ENCODE measurements at regions not wholly inside any gene's neighbourhood (a gene's known extent, or its start where the extent isn't known, plus 50 kb on each side); places are given as distances from the start of the nearest gene placed in this dataset.
"Not testable (repeated sequence)": the region's sequence is repeated elsewhere in the genome, so short reads cannot be mapped to it uniquely, and the experiment has no call there.

GRCh38 chr14:53714495-53715192 lies 242.0 kb downstream of the BMP4 start (continued):
- TF ChIP-seq USF2 (IDR thresholded peaks at IDR 0.05; ENCODE audit: borderline replicate concordance, low read depth, low read length): no peak
- TF ChIP-seq GATA2 (CRISPR knock-in tag; IDR thresholded peaks at IDR 0.05): no peak
- no peak for TF ChIP-seq FOSL2 (IDR thresholded peaks at IDR 0.05; ENCODE audit: borderline replicate concordance, low read depth)
- TF ChIP-seq SMC3 (IDR thresholded peaks at IDR 0.05; ENCODE audit: low read depth, low read length): no peak
- no peak for TF ChIP-seq RXRA (IDR thresholded peaks at IDR 0.05; ENCODE audit: borderline replicate concordance, low read depth)
- no peak for TF ChIP-seq SIN3A (IDR thresholded peaks at IDR 0.05; ENCODE audit: borderline replicate concordance, low read depth, low read length)
- no peak for TF ChIP-seq YY1 (IDR thresholded peaks at IDR 0.05; ENCODE audit: low read depth)
- TF ChIP-seq TEAD4 (IDR thresholded peaks at IDR 0.05; ENCODE audit: borderline replicate concordance, insufficient read depth): no peak
- no peak for TF ChIP-seq JUND (IDR thresholded peaks at IDR 0.05)
- TF ChIP-seq RCOR1 (IDR thresholded peaks at IDR 0.05; ENCODE audit: low read length): no peak
- no peak for TF ChIP-seq NFIC (IDR thresholded peaks at IDR 0.05; ENCODE audit: borderline replicate concordance)
- TF ChIP-seq MXI1 (IDR thresholded peaks at IDR 0.05; ENCODE audit: low read depth, low read length): no peak

GRCh38 chr14:53712901-53713300 lies 243.7 kb downstream of the BMP4 start:
- H2AFZ ChIP-seq (ENCODE audit: low read depth); H3K9me3 ChIP-seq; H4K20me1 ChIP-seq (ENCODE audit: insufficient read depth); H3K4me2 ChIP-seq; H3K4me1 ChIP-seq (ENCODE audit: control insufficient read depth in 1 of 2, insufficient read depth in 2 of 2, low read depth in 1 of 2, low read length in 1 of 2); H3K9ac ChIP-seq; CTCF ChIA-PET; DNase-seq; H3K27ac ChIP-seq (ENCODE audit: low read depth in 2 of 2, low read length in 1 of 2); H3K79me2 ChIP-seq (ENCODE audit: insufficient read depth); H3F3A ChIP-seq (replicated peaks; ENCODE audit: insufficient read depth); H3K4me3 ChIP-seq (ENCODE audit: low read depth in 2 of 2, low read length in 1 of 2); H3K9me2 ChIP-seq; H3K36me3 ChIP-seq (replicated peaks in 1 of 2; ENCODE audit: control insufficient read depth in 1 of 2, insufficient read depth in 2 of 2, low read length in 1 of 2); H3K27me3 ChIP-seq (ENCODE audit: insufficient read depth); POLR2A ChIA-PET: not testable (repeated sequence)
- WGBS (ENCODE audit: low lambda C conversion rate): 9% methylated on average over 3 of the region's 3 CpGs

GRCh38 chr14:53711205-53711604 lies 245.4 kb downstream of the BMP4 start:
- ChIA-PET POLR2A (no interaction called here), CTCF (no interaction called here)
- DNase-seq: no peak
- Histone ChIP-seq H3K27me3 (ENCODE audit: insufficient read depth) (no peaks in the 10 kb centered on the region), H3K9me3 (no peaks in the 10 kb centered on the region), H2AFZ (ENCODE audit: low read depth) (no peak overlapping the region), H3K9me2 (no peaks in the 10 kb centered on the region), H3K36me3 (replicated peaks in 1 of 2; ENCODE audit: control insufficient read depth in 1 of 2, insufficient read depth in 2 of 2, low read length in 1 of 2) (no peaks in the 10 kb centered on the region), H3K9ac (no peak overlapping the region), H4K20me1 (ENCODE audit: insufficient read depth) (no peaks in the 10 kb centered on the region), H3K79me2 (ENCODE audit: insufficient read depth) (no peaks in the 10 kb centered on the region), H3K4me1 (ENCODE audit: control insufficient read depth in 1 of 2, insufficient read depth in 2 of 2, low read depth in 1 of 2, low read length in 1 of 2) (no peaks in the 10 kb centered on the region), H3K27ac (ENCODE audit: low read depth in 2 of 2, low read length in 1 of 2) (no peak overlapping the region), H3F3A (replicated peaks; ENCODE audit: insufficient read depth) (no peaks in the 10 kb centered on the region), H3K4me2 (no peak overlapping the region), H3K4me3 (ENCODE audit: low read depth in 2 of 2, low read length in 1 of 2) (no peak overlapping the region)
- 11% methylated on average over 4 of the region's 4 CpGs for WGBS (ENCODE audit: low lambda C conversion rate)
- TF ChIP-seq TCF12 (IDR thresholded peaks at IDR 0.05): no peak
- TF ChIP-seq JUND (IDR thresholded peaks at IDR 0.05): no peak
- TF ChIP-seq MXI1 (IDR thresholded peaks at IDR 0.05; ENCODE audit: low read depth, low read length): no peak
- TF ChIP-seq TEAD4 (IDR thresholded peaks at IDR 0.05; ENCODE audit: borderline replicate concordance, insufficient read depth): no peak
- no peak for TF ChIP-seq SMC3 (IDR thresholded peaks at IDR 0.05; ENCODE audit: low read depth, low read length)
- no peak for TF ChIP-seq YY1 (IDR thresholded peaks at IDR 0.05; ENCODE audit: low read depth)
- TF ChIP-seq RCOR1 (IDR thresholded peaks at IDR 0.05; ENCODE audit: low read length): no peak
- TF ChIP-seq FOXM1 (IDR thresholded peaks at IDR 0.05; ENCODE audit: low read depth): no peak
- TF ChIP-seq FOXJ3 (CRISPR knock-in tag; IDR thresholded peaks at IDR 0.05): no peak
- no peak for TF ChIP-seq CHD2 (IDR thresholded peaks at IDR 0.05; ENCODE audit: low read length, partially characterized antibody)
- TF ChIP-seq POLR2AphosphoS5 (IDR thresholded peaks at IDR 0.05; ENCODE audit: low read depth, low read length): no peak
- TF ChIP-seq ZBTB33 (IDR thresholded peaks at IDR 0.05; ENCODE audit: borderline replicate concordance, low read depth): no peak
- TF ChIP-seq MEF2A (IDR thresholded peaks at IDR 0.05; ENCODE audit: borderline replicate concordance, low read depth): no peak
- no peak for TF ChIP-seq REST (IDR thresholded peaks at IDR 0.05; ENCODE audit: low read depth, low read length)
- no peak for TF ChIP-seq RAD21 (IDR thresholded peaks at IDR 0.05; ENCODE audit: low read length)
